ENCODE measurements at regions not wholly inside any gene's neighbourhood (a gene's known extent, or its start where the extent isn't known, plus 50 kb on each side); places are given as distances from the start of the nearest gene placed in this dataset.

DNA sequence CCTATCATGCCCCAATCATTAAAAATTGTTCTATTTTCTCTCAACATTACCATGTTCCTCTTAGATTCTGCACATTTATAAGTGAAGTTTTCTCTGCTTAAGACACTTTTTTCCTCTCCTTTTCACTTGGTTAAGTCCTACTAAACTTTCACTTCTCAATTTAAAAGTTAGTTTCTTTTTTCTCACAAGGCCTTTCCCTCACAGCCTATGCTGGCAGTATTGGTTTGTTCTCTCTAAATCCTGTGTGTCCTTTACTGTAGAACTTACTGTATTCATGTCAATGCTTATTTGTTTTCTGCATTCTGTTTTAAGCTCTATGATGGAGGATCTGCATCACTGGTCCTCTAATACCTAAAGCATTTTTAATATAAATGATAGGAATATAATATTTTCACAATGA, 2816.6 kb downstream of the PCDH9 start:
- TF ChIP-seq ZBTB7A (IDR thresholded peaks at IDR 0.05; ENCODE audit: low read depth) (no peak), YY1 (IDR thresholded peaks at IDR 0.05; ENCODE audit: low read depth) (no peak), CEBPB (IDR thresholded peaks at IDR 0.05) (no peak), TEAD4 (IDR thresholded peaks at IDR 0.05) (no peak)
- TF ChIP-seq, protein P1, sequence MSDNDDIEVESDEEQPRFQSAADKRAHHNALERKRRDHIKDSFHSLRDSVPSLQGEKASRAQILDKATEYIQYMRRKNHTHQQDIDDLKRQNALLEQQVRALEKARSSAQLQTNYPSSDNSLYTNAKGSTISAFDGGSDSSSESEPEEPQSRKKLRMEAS (IDR thresholded peaks at IDR 0.05), result no peak

DNA sequence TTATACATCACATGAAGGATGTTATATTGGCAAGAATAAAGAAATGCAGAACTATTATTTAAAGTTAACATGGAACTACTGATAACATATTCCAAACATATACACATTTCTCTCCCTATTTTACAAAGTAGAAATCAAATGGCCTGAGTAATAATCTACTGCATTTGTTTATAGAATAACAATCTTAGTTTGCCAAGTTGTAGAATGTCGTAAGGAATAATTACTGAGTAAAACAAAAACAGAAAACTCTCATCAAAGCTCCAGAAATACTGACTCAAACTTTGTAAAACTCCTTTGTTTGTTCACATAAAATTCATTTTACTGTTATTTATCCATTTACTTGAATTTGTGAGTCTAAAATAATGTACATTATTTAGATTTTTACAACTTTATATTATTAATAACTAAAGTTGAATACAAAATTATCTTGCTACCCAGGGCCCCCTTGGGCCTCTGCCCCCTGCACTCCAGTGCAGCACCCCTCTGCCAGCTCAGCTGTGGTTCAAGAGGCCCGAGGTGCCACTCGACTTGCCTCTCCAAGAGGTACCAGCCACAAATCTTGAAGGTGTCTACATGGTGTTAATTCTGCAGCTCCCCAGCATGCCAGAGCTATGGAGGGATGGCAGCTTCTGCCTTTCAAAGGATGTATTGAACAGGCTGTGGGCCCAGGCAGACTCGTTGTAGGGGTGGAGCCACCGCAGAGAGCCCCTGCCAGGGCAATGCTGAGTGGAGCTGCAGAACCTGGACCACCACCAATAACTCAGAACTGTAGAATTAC, 2819.7 kb downstream of the PCDH9 start:
- TF ChIP-seq, protein P2, sequence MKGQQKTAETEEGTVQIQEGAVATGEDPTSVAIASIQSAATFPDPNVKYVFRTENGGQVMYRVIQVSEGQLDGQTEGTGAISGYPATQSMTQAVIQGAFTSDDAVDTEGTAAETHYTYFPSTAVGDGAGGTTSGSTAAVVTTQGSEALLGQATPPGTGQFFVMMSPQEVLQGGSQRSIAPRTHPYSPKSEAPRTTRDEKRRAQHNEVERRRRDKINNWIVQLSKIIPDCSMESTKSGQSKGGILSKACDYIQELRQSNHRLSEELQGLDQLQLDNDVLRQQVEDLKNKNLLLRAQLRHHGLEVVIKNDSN (IDR thresholded peaks at IDR 0.05), result no peak
- TF ChIP-seq, protein P3, sequence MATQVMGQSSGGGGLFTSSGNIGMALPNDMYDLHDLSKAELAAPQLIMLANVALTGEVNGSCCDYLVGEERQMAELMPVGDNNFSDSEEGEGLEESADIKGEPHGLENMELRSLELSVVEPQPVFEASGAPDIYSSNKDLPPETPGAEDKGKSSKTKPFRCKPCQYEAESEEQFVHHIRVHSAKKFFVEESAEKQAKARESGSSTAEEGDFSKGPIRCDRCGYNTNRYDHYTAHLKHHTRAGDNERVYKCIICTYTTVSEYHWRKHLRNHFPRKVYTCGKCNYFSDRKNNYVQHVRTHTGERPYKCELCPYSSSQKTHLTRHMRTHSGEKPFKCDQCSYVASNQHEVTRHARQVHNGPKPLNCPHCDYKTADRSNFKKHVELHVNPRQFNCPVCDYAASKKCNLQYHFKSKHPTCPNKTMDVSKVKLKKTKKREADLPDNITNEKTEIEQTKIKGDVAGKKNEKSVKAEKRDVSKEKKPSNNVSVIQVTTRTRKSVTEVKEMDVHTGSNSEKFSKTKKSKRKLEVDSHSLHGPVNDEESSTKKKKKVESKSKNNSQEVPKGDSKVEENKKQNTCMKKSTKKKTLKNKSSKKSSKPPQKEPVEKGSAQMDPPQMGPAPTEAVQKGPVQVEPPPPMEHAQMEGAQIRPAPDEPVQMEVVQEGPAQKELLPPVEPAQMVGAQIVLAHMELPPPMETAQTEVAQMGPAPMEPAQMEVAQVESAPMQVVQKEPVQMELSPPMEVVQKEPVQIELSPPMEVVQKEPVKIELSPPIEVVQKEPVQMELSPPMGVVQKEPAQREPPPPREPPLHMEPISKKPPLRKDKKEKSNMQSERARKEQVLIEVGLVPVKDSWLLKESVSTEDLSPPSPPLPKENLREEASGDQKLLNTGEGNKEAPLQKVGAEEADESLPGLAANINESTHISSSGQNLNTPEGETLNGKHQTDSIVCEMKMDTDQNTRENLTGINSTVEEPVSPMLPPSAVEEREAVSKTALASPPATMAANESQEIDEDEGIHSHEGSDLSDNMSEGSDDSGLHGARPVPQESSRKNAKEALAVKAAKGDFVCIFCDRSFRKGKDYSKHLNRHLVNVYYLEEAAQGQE (IDR thresholded peaks at IDR 0.05; ENCODE audit: low read depth), result no peak
- TF ChIP-seq FOXM1 (IDR thresholded peaks at IDR 0.05; ENCODE audit: borderline replicate concordance, low read depth) (no peak), CREB1 (IDR thresholded peaks at IDR 0.05; ENCODE audit: low read depth) (no peak), CEBPB (IDR thresholded peaks at IDR 0.05) (no peak), TCF12 (IDR thresholded peaks at IDR 0.05; ENCODE audit: low read depth) (no peak)

DNA sequence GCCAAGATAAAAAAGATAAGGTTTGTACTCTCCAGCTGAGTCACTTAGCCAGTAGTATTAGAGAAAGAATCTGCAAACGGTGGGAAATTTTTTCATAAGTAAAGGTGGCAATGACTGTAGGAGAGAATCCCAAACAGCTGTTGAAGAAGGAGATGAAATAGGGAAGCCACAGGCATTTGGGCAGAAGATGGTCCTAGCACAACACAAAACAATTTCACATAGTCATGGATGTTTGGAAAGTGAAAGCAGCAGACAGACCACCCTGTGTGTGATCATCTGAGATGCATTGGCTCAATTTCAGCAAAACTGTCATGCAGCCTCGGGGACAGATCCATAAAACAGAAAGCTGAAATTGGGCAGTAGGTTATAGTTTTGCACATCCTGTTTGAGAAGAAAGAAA, 2832.4 kb downstream of the PCDH9 start:
- TF ChIP-seq TCF12 (IDR thresholded peaks at IDR 0.05; ENCODE audit: low read depth) (no peak), CEBPB (IDR thresholded peaks at IDR 0.05) (no peak), NFIC (IDR thresholded peaks at IDR 0.05) (no peak), ZBTB7A (IDR thresholded peaks at IDR 0.05; ENCODE audit: low read depth) (no peak), YY1 (IDR thresholded peaks at IDR 0.05; ENCODE audit: low read depth) (no peak), TEAD4 (IDR thresholded peaks at IDR 0.05) (no peak), FOXM1 (IDR thresholded peaks at IDR 0.05; ENCODE audit: borderline replicate concordance, low read depth) (no peak), CREB1 (IDR thresholded peaks at IDR 0.05; ENCODE audit: low read depth) (no peak), EGR1 (IDR thresholded peaks at IDR 0.05) (no peak), RAD21 (IDR thresholded peaks at IDR 0.05; ENCODE audit: low read depth) (no peak), EP300 (IDR thresholded peaks at IDR 0.05; ENCODE audit: borderline replicate concordance) (no peak), TAF1 (IDR thresholded peaks at IDR 0.05; ENCODE audit: low read depth) (no peak)
- TF ChIP-seq, protein P2 (IDR thresholded peaks at IDR 0.05), result no peak
- TF ChIP-seq, protein P3 (IDR thresholded peaks at IDR 0.05; ENCODE audit: low read depth), result no peak
- TF ChIP-seq, protein P1 (IDR thresholded peaks at IDR 0.05), result no peak

DNA sequence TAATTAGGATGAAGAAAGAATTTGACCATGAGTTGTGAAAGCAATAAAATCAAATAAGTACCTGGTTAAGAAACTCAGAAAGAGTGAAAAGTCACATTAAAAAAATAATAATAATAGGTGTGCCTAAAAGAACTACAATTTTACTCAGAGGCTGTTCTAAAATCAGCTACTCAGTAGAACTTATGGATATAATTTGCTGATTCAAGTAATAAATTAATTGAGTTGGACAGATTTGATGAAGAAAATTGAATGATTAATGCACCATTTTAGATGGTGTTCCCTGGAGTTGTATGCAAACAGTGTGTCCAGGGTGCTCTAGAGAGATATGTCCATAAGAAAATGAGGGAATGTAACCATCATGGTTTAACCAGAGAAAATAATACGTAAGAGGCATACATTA, 2852.5 kb downstream of the PCDH9 start:
- TF ChIP-seq YY1 (IDR thresholded peaks at IDR 0.05; ENCODE audit: low read depth), result no peak
- TF ChIP-seq, protein P1 (IDR thresholded peaks at IDR 0.05), result no peak
- TF ChIP-seq CREB1 (IDR thresholded peaks at IDR 0.05; ENCODE audit: low read depth), result no peak
- TF ChIP-seq RAD21 (IDR thresholded peaks at IDR 0.05; ENCODE audit: low read depth), result no peak
- no peak for TF ChIP-seq EGR1 (IDR thresholded peaks at IDR 0.05)
- no peak for TF ChIP-seq NFIC (IDR thresholded peaks at IDR 0.05)
- no peak for TF ChIP-seq TAF1 (IDR thresholded peaks at IDR 0.05; ENCODE audit: low read depth)
- TF ChIP-seq FOXM1 (IDR thresholded peaks at IDR 0.05; ENCODE audit: borderline replicate concordance, low read depth), result no peak

DNA sequence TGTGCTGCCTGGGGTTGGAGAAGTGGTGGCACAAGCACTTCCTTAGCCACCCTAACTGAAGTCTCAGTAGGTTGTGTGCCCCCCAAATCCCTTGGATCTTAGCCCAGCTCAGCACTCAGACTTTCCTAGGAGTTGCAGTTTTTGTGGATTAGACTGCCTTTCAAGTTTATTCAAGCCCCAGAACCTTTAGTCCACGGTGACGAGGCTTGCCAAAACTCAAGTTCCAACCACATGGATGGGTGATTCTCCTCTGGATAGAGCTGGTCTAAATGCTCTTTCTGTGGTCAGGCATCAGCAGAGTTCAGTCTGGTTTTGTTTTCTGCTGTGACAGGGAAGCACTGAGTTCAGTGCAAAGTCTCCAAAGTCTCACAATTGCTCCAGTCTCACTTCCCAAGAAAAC, 2858.7 kb downstream of the PCDH9 start:
- TF ChIP-seq EGR1 (IDR thresholded peaks at IDR 0.05) (no peak), EP300 (IDR thresholded peaks at IDR 0.05; ENCODE audit: borderline replicate concordance) (no peak), RAD21 (IDR thresholded peaks at IDR 0.05; ENCODE audit: low read depth) (no peak), FOXM1 (IDR thresholded peaks at IDR 0.05; ENCODE audit: borderline replicate concordance, low read depth) (no peak), TCF12 (IDR thresholded peaks at IDR 0.05; ENCODE audit: low read depth) (no peak), CEBPB (IDR thresholded peaks at IDR 0.05) (no peak), TEAD4 (IDR thresholded peaks at IDR 0.05) (no peak), TAF1 (IDR thresholded peaks at IDR 0.05; ENCODE audit: low read depth) (no peak), YY1 (IDR thresholded peaks at IDR 0.05; ENCODE audit: low read depth) (no peak), CREB1 (IDR thresholded peaks at IDR 0.05; ENCODE audit: low read depth) (no peak), NFIC (IDR thresholded peaks at IDR 0.05) (no peak), ZBTB7A (IDR thresholded peaks at IDR 0.05; ENCODE audit: low read depth) (no peak)
- TF ChIP-seq, protein P3 (IDR thresholded peaks at IDR 0.05; ENCODE audit: low read depth), result no peak
- TF ChIP-seq, protein P1 (IDR thresholded peaks at IDR 0.05), result no peak
- TF ChIP-seq, protein P2 (IDR thresholded peaks at IDR 0.05), result no peak
